ENCODE measurements at regions not wholly inside any gene's neighbourhood (a gene's known extent, or its start where the extent isn't known, plus 50 kb on each side); places are given as distances from the start of the nearest gene placed in this dataset.

GRCh38 chr9:129478461-129478860 lies 142.4 kb downstream of the C9orf50 start:
- intact Hi-C loops (cut with DNase I, micrococcal nuclease), result no loop called here
- Histone ChIP-seq H3K4me1 (ENCODE audit: insufficient read depth, low read length) (peaks cover 15% of the 10 kb centered on the region), H3K27ac (ENCODE audit: low read depth in 1 of 2, low read length in 2 of 2) (no peak overlapping the region), H3K36me3 (ENCODE audit: insufficient read depth, low read length) (no peaks in the 10 kb centered on the region), H3K27me3 (ENCODE audit: control insufficient read depth in 1 of 2, insufficient read depth in 2 of 2, low read length in 2 of 2) (peaks cover 0 to 6% of the 10 kb centered on the region in 2 experiments), H3K4me3 (ENCODE audit: low read length) (no peak overlapping the region), H3K9me3 (ENCODE audit: control insufficient read depth in 1 of 2, insufficient read depth in 1 of 2, low read length in 2 of 2) (peaks cover 6 to 14% of the 10 kb centered on the region in 2 experiments)
- DNase-seq, result no peak
- Mint-ChIP-seq H3K36me3 (ENCODE audit: low read depth) (no peaks in the 10 kb centered on the region), H3K9me3 (no peaks in the 10 kb centered on the region), H3K27ac (no peak overlapping the region), H3K27me3 (no peaks in the 10 kb centered on the region), H3K4me1 (ENCODE audit: low read depth) (no peaks in the 10 kb centered on the region), H3K4me3 (no peak overlapping the region)
- ChIA-PET CTCF (no interaction called here), POLR2A (no interaction called here)
- no peak for ATAC-seq (ENCODE audit: poor library complexity)
- no peak for TF ChIP-seq CTCF (IDR thresholded peaks at IDR 0.05)

GRCh38 chr9:129476821-129477611 lies 143.9 kb downstream of the C9orf50 start:
- Mint-ChIP-seq H3K27ac (no peak overlapping the region), H3K27me3 (no peaks in the 10 kb centered on the region), H3K9me3 (no peaks in the 10 kb centered on the region), H3K4me1 (ENCODE audit: low read depth) (no peaks in the 10 kb centered on the region), H3K4me3 (no peak overlapping the region), H3K36me3 (ENCODE audit: low read depth) (no peaks in the 10 kb centered on the region)
- intact Hi-C loops (cut with DNase I, micrococcal nuclease), result no loop called here
- H3K4me1 ChIP-seq (ENCODE audit: insufficient read depth, low read length), result peaks cover 5% of the 10 kb centered on the region
- H3K27ac ChIP-seq (ENCODE audit: low read depth in 1 of 2, low read length in 2 of 2), result no peak overlapping the region
- ChIA-PET POLR2A (no interaction called here), CTCF (no interaction called here)
- H3K4me3 ChIP-seq (ENCODE audit: low read length), result no peak overlapping the region
- H3K27me3 ChIP-seq (ENCODE audit: control insufficient read depth in 1 of 2, insufficient read depth in 2 of 2, low read length in 2 of 2), result peaks cover 0 to 6% of the 10 kb centered on the region in 2 experiments
- no peak for TF ChIP-seq CTCF (IDR thresholded peaks at IDR 0.05)
- H3K36me3 ChIP-seq (ENCODE audit: insufficient read depth, low read length), result no peaks in the 10 kb centered on the region
- DNase-seq (no peak), ATAC-seq (ENCODE audit: poor library complexity) (no peak)
- peaks cover 6 to 14% of the 10 kb centered on the region in 2 experiments for H3K9me3 ChIP-seq (ENCODE audit: control insufficient read depth in 1 of 2, insufficient read depth in 1 of 2, low read length in 2 of 2)

DNA sequence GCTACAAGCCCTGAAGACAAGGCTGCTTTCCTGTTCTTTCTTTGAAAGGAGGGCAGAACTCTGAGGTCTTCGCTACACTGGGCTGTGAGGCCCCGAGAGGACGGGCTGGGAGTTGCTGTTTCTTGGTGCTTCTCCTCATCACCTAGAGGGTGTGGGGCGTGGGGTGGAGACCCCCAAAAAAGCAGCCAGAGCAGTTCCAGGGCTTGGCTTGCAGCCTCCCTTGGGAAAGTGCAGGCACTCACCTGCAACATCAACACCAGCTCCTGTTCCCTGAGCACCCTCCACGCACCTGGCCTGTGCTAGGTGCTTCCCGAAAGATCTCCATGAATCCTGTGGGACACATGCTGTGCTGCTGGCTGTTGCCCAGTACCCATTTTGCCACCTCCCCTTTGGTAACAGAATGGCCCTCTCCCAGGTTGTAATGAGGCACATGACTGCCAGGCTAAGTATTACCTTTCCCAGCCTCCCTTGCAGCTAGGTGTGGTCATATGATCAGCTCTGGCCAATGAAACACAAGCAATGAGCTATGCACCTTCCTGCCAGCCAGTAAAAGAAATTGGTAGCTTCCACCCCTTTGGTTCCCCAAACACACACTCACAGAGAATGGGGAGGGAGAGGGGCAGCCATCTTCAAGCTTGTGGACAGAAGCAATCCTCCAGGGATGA lies 146.0 kb downstream of the C9orf50 start:
- TF ChIP-seq CTCF (IDR thresholded peaks at IDR 0.05), result no peak
- CTCF ChIA-PET, result no interaction called here
- Histone ChIP-seq H3K4me3 (ENCODE audit: low read length) (no peak overlapping the region), H3K4me1 (ENCODE audit: insufficient read depth, low read length) (no peaks in the 10 kb centered on the region), H3K27me3 (ENCODE audit: control insufficient read depth in 1 of 2, insufficient read depth in 2 of 2, low read length in 2 of 2) (peaks cover 0 to 3% of the 10 kb centered on the region in 2 experiments), H3K9me3 (ENCODE audit: control insufficient read depth in 1 of 2, insufficient read depth in 1 of 2, low read length in 2 of 2) (peaks cover 6 to 14% of the 10 kb centered on the region in 2 experiments), H3K36me3 (ENCODE audit: insufficient read depth, low read length) (no peaks in the 10 kb centered on the region), H3K27ac (ENCODE audit: low read depth in 1 of 2, low read length in 2 of 2) (no peak overlapping the region)
- no peaks in the 10 kb centered on the region for H3K36me3 Mint-ChIP-seq (ENCODE audit: low read depth)
- no peaks in the 10 kb centered on the region for H3K27me3 Mint-ChIP-seq
- H3K4me1 Mint-ChIP-seq (ENCODE audit: low read depth), result no peaks in the 10 kb centered on the region
- POLR2A ChIA-PET, result interaction anchor here (0.7 to 1.1 kb wide), 2 partner anchors 9 to 16 kb away, joined by 3 read pairs; no protein-coding TSS in a partner anchor
- H3K4me3 Mint-ChIP-seq, result no peak overlapping the region
- ATAC-seq (ENCODE audit: poor library complexity) (no peak), DNase-seq (no peak)
- intact Hi-C loops (cut with DNase I, micrococcal nuclease), result no loop called here
- no peaks in the 10 kb centered on the region for H3K9me3 Mint-ChIP-seq
- H3K27ac Mint-ChIP-seq, result no peak overlapping the region

Data from CD4-positive, alpha-beta T cell (primary cell).